WTC11 (cell line): ENCODE measurements at regions not wholly inside any gene's neighbourhood (a gene's known extent, or its start where the extent isn't known, plus 50 kb on each side); places are given as distances from the start of the nearest gene placed in this dataset.

Experiments used
- ATAC-seq: fragments of 200-7000 bp; cut with Tn5 transposase; 2 replicates; pipeline ENCODE4 v1.10.0; 2021; ENCODE audit warnings: mild to moderate bottlenecking, moderate library complexity
- CTCF ChIA-PET: fragments of 300-600 bp; sonication (Branson Sonifier 250); formaldehyde crosslinking; loops from one replicate; lab custom pipeline; 2021; ENCODE audit warnings: antibody characterized with exemption; lab: Charles Lee
- POLR2A ChIA-PET: fragments of 350-600 bp; sonication (Branson Sonifier 250); formaldehyde crosslinking; loops from one replicate; lab custom pipeline; 2021; ENCODE audit warnings: antibody characterized with exemption; lab: Charles Lee
- DNase-seq: peaks from one replicate; pipeline ENCODE4 v3.0.0; 2021; ENCODE audit warnings: low spot score
- H3K27ac Mint-ChIP-seq: 2 replicates; pipeline ENCODE4 v1.8.0; 2021; ENCODE audit warnings: mixed read lengths
- H3K27me3 Mint-ChIP-seq: 2 replicates; pipeline ENCODE4 v1.8.0; 2021; ENCODE audit warnings: low read depth, mild to moderate bottlenecking, moderate library complexity, mixed read lengths
- H3K36me3 Mint-ChIP-seq: 2 replicates; pipeline ENCODE4 v1.8.0; 2021; ENCODE audit warnings: mixed read lengths
- H3K4me1 Mint-ChIP-seq: 2 replicates; pipeline ENCODE4 v1.8.0; 2022; ENCODE audit warnings: mixed read lengths
- H3K4me3 Mint-ChIP-seq: 2 replicates; pipeline ENCODE4 v1.8.0; 2021; ENCODE audit warnings: mild to moderate bottlenecking, moderate library complexity, mixed read lengths
- H3K9me3 Mint-ChIP-seq: 2 replicates; pipeline ENCODE4 v1.8.0; 2021; ENCODE audit warnings: mixed read lengths
- CBFB ChIP-seq: sonication (generic); formaldehyde crosslinking; IDR thresholded peaks from 2 replicates; pipeline ENCODE4 v1.8.1; 2022; ENCODE audit warnings: mild to moderate bottlenecking, low read depth, missing genetic modification reagents
- CREB1 ChIP-seq: sonication (generic); formaldehyde crosslinking; IDR thresholded peaks from 2 replicates; pipeline ENCODE4 v1.8.0; 2023; ENCODE audit warnings: mild to moderate bottlenecking, missing genetic modification reagents
- FOXJ3 ChIP-seq: sonication (generic); formaldehyde crosslinking; IDR thresholded peaks from 2 replicates; pipeline ENCODE4 v1.9.0; 2021; ENCODE audit warnings: missing genetic modification reagents, mild to moderate bottlenecking, borderline replicate concordance
- GTF2I ChIP-seq: fragments of 250-450 bp; sonication (Bioruptor Pico); conservative IDR thresholded peaks from 2 replicates; pipeline ENCODE4 v1.4.0; 2021; ENCODE audit warnings: mild to moderate bottlenecking
- IRF1 ChIP-seq: sonication (generic); formaldehyde crosslinking; IDR thresholded peaks from 2 replicates; pipeline ENCODE4 v1.8.0; 2023; ENCODE audit warnings: missing genetic modification reagents
- IRF2 ChIP-seq: sonication (generic); formaldehyde crosslinking; IDR thresholded peaks from 2 replicates; pipeline ENCODE4 v1.8.0; 2022; ENCODE audit warnings: low read depth, missing genetic modification reagents, borderline replicate concordance
- KAT7 ChIP-seq: sonication (generic); formaldehyde crosslinking; IDR thresholded peaks from 2 replicates; pipeline ENCODE4 v1.8.1; 2023; ENCODE audit warnings: missing genetic modification reagents, mild to moderate bottlenecking, borderline replicate concordance
- NFYB ChIP-seq: sonication (generic); formaldehyde crosslinking; conservative IDR thresholded peaks from 2 replicates; pipeline ENCODE4 v1.8.0; 2022; ENCODE audit warnings: low read depth, missing genetic modification reagents
- NR1H2 ChIP-seq: sonication (generic); formaldehyde crosslinking; IDR thresholded peaks from 2 replicates; pipeline ENCODE4 v1.9.0; 2021; ENCODE audit warnings: mild to moderate bottlenecking, moderate library complexity, missing genetic modification reagents
- OVOL2 ChIP-seq: fragments of 250-450 bp; sonication (Bioruptor Pico); IDR thresholded peaks from 2 replicates; pipeline ENCODE4 v1.9.0; 2021; ENCODE audit warnings: mild to moderate bottlenecking, borderline replicate concordance
- RORB ChIP-seq: fragments of 250-450 bp; sonication (Bioruptor Pico); IDR thresholded peaks from 2 replicates; pipeline ENCODE4 v1.9.0; 2021; ENCODE audit warnings: mild to moderate bottlenecking
- TCF7 ChIP-seq: sonication (generic); formaldehyde crosslinking; IDR thresholded peaks from 2 replicates; pipeline ENCODE4 v1.8.0; 2022; ENCODE audit warnings: mild to moderate bottlenecking, low read depth, missing genetic modification reagents, moderate library complexity
- TEAD4 ChIP-seq: sonication (generic); formaldehyde crosslinking; IDR thresholded peaks from 2 replicates; pipeline ENCODE4 v1.8.0; 2022; ENCODE audit warnings: mild to moderate bottlenecking, missing genetic modification reagents
- ZNF263 ChIP-seq: sonication (generic); formaldehyde crosslinking; IDR thresholded peaks from 2 replicates; pipeline ENCODE4 v1.8.1; 2022; ENCODE audit warnings: low read depth, mild to moderate bottlenecking, moderate library complexity, missing genetic modification reagents
- ZNF281 ChIP-seq: sonication (generic); formaldehyde crosslinking; IDR thresholded peaks from 2 replicates; pipeline ENCODE4 v1.8.0; 2023; ENCODE audit warnings: mild to moderate bottlenecking, missing genetic modification reagents
- ZNF317 ChIP-seq: sonication (generic); formaldehyde crosslinking; IDR thresholded peaks from 2 replicates; pipeline ENCODE4 v1.8.1; 2023; ENCODE audit warnings: low read depth, mild to moderate bottlenecking, moderate library complexity, missing genetic modification reagents, borderline replicate concordance
- ZNF671 ChIP-seq: fragments of 250-450 bp; sonication (Bioruptor Pico); IDR thresholded peaks from 2 replicates; pipeline ENCODE4 v1.8.0; 2021; ENCODE audit warnings: mild to moderate bottlenecking
- TF ChIP-seq, protein P1 (sequence below): sonication (generic); formaldehyde crosslinking; IDR thresholded peaks from 2 replicates; pipeline ENCODE4 v1.8.1; 2023; ENCODE audit warnings: mild to moderate bottlenecking, missing genetic modification reagents, borderline replicate concordance
- TF ChIP-seq, protein P2 (sequence below): sonication (generic); formaldehyde crosslinking; IDR thresholded peaks from 2 replicates; pipeline ENCODE4 v1.8.1; 2022; ENCODE audit warnings: low read depth, mild to moderate bottlenecking, moderate library complexity, missing genetic modification reagents, borderline replicate concordance
- TF ChIP-seq, protein P3 (sequence below): fragments of 250-450 bp; sonication (Bioruptor Pico); IDR thresholded peaks from 2 replicates; pipeline ENCODE4 v1.9.0; 2021; ENCODE audit warnings: mild to moderate bottlenecking, borderline replicate concordance

DNA sequence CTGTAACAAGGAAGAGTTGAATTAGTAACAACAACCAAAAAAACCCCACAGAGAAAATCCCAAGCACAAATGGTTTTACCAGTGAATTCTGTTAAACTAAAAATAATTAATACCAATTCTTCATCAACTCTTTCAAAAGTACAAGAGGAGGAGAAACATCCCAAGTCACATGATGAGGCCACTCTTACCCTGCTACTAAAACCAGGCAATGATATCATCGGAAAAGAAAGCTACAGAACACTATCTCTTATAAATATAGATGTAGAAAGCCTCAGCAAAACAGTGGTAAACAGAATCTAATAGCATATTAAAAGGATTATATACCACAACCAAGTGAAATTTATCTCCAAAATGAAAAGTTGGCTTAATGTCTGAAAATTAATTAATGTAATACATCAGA, 168.1 kb upstream of the SLCO3A1 start (continued):
- TF ChIP-seq, protein P1, sequence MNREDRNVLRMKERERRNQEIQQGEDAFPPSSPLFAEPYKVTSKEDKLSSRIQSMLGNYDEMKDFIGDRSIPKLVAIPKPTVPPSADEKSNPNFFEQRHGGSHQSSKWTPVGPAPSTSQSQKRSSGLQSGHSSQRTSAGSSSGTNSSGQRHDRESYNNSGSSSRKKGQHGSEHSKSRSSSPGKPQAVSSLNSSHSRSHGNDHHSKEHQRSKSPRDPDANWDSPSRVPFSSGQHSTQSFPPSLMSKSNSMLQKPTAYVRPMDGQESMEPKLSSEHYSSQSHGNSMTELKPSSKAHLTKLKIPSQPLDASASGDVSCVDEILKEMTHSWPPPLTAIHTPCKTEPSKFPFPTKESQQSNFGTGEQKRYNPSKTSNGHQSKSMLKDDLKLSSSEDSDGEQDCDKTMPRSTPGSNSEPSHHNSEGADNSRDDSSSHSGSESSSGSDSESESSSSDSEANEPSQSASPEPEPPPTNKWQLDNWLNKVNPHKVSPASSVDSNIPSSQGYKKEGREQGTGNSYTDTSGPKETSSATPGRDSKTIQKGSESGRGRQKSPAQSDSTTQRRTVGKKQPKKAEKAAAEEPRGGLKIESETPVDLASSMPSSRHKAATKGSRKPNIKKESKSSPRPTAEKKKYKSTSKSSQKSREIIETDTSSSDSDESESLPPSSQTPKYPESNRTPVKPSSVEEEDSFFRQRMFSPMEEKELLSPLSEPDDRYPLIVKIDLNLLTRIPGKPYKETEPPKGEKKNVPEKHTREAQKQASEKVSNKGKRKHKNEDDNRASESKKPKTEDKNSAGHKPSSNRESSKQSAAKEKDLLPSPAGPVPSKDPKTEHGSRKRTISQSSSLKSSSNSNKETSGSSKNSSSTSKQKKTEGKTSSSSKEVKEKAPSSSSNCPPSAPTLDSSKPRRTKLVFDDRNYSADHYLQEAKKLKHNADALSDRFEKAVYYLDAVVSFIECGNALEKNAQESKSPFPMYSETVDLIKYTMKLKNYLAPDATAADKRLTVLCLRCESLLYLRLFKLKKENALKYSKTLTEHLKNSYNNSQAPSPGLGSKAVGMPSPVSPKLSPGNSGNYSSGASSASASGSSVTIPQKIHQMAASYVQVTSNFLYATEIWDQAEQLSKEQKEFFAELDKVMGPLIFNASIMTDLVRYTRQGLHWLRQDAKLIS (CRISPR knock-in tag), result no peak
- TF ChIP-seq, protein P2, sequence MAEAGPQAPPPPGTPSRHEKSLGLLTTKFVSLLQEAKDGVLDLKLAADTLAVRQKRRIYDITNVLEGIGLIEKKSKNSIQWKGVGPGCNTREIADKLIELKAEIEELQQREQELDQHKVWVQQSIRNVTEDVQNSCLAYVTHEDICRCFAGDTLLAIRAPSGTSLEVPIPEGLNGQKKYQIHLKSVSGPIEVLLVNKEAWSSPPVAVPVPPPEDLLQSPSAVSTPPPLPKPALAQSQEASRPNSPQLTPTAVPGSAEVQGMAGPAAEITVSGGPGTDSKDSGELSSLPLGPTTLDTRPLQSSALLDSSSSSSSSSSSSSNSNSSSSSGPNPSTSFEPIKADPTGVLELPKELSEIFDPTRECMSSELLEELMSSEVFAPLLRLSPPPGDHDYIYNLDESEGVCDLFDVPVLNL (CRISPR knock-in tag), result no peak
- TF ChIP-seq CREB1 (CRISPR knock-in tag) (no peak), ZNF281 (CRISPR knock-in tag) (no peak), IRF1 (CRISPR knock-in tag) (no peak)

DNA sequence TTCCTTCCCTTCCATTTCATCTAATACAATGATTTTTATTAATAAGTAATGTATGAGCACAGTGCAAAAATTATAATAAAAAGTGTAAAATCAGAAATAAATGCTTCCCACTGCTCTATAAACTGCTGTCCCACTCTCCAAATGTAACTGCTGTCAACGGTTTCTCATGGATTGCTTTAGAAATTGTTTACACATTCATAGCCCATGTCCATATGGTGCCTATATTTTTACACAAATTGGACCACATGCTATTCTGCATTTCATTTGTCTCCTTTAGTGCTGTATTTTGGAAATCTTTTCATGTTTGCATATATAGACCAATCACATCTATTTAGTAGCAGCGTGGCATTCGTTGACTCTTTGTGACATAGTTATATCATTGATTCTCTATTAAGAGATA, 164.7 kb upstream of the SLCO3A1 start:
- Mint-ChIP-seq H3K4me3 (no peak overlapping the region), H3K9me3 (peaks cover 4% of the 10 kb centered on the region), H3K27me3 (no peaks in the 10 kb centered on the region), H3K36me3 (no peaks in the 10 kb centered on the region), H3K4me1 (peaks cover 3% of the 10 kb centered on the region; the same call in 1 of the 2 replicates), H3K27ac (no peak overlapping the region)
- CTCF ChIA-PET, result interaction anchor here (2.4 kb wide), 1 partner anchor 17 kb away, joined by 13 read pairs; no protein-coding TSS in a partner anchor
- ATAC-seq, result no peak
- no peak for DNase-seq
- POLR2A ChIA-PET, result no interaction called here
- TF ChIP-seq OVOL2 (CRISPR knock-in tag) (no peak), NR1H2 (CRISPR knock-in tag) (no peak), TCF7 (no peak), ZNF671 (no peak), KAT7 (CRISPR knock-in tag) (no peak), NFYB (CRISPR knock-in tag) (no peak), FOXJ3 (no peak), ZNF317 (CRISPR knock-in tag) (no peak), GTF2I (CRISPR knock-in tag) (no peak), RORB (no peak), ZNF263 (no peak), TEAD4 (CRISPR knock-in tag) (no peak), IRF2 (CRISPR knock-in tag) (no peak), CBFB (CRISPR knock-in tag) (no peak)
- TF ChIP-seq, protein P3, sequence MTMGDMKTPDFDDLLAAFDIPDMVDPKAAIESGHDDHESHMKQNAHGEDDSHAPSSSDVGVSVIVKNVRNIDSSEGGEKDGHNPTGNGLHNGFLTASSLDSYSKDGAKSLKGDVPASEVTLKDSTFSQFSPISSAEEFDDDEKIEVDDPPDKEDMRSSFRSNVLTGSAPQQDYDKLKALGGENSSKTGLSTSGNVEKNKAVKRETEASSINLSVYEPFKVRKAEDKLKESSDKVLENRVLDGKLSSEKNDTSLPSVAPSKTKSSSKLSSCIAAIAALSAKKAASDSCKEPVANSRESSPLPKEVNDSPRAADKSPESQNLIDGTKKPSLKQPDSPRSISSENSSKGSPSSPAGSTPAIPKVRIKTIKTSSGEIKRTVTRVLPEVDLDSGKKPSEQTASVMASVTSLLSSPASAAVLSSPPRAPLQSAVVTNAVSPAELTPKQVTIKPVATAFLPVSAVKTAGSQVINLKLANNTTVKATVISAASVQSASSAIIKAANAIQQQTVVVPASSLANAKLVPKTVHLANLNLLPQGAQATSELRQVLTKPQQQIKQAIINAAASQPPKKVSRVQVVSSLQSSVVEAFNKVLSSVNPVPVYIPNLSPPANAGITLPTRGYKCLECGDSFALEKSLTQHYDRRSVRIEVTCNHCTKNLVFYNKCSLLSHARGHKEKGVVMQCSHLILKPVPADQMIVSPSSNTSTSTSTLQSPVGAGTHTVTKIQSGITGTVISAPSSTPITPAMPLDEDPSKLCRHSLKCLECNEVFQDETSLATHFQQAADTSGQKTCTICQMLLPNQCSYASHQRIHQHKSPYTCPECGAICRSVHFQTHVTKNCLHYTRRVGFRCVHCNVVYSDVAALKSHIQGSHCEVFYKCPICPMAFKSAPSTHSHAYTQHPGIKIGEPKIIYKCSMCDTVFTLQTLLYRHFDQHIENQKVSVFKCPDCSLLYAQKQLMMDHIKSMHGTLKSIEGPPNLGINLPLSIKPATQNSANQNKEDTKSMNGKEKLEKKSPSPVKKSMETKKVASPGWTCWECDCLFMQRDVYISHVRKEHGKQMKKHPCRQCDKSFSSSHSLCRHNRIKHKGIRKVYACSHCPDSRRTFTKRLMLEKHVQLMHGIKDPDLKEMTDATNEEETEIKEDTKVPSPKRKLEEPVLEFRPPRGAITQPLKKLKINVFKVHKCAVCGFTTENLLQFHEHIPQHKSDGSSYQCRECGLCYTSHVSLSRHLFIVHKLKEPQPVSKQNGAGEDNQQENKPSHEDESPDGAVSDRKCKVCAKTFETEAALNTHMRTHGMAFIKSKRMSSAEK (CRISPR knock-in tag), result no peak
- TF ChIP-seq, protein P1 (CRISPR knock-in tag), result no peak
